ENCODE measurements at regions not wholly inside any gene's neighbourhood (a gene's known extent, or its start where the extent isn't known, plus 50 kb on each side); places are given as distances from the start of the nearest gene placed in this dataset.
"Not testable (repeated sequence)": the region's sequence is repeated elsewhere in the genome, so short reads cannot be mapped to it uniquely, and the experiment has no call there.

DNA sequence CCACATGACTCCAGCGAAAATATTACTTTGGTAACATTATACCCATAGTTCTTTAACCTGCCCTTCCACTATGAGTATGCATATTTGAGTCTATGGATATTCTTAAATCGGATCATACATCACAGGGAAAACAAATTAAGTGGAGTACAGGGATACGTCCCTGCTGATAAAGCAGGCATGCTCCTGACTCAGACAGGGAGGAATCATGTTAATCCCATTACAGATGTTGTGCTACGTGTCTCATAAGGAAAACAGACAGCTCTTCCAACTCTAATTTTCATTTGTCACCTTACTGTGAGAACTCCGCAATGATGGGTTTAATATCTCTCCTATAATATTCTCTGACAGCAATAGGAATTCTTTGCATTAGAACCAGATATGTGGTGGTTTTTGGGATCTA is 469.5 kb upstream of the POM121L12 start:
- Histone ChIP-seq H3K9me3 (no peaks in the 10 kb centered on the region), H3K4me3 (no peak overlapping the region), H3K36me3 (no peaks in the 10 kb centered on the region), H3K27me3 (no peaks in the 10 kb centered on the region), H3K27ac (no peak overlapping the region), H3K4me1 (no peaks in the 10 kb centered on the region)
- ATAC-seq (no peak), DNase-seq (no peak)
- intact Hi-C loops (cut with DNase I), result no loop called here
- TF ChIP-seq, protein P1, sequence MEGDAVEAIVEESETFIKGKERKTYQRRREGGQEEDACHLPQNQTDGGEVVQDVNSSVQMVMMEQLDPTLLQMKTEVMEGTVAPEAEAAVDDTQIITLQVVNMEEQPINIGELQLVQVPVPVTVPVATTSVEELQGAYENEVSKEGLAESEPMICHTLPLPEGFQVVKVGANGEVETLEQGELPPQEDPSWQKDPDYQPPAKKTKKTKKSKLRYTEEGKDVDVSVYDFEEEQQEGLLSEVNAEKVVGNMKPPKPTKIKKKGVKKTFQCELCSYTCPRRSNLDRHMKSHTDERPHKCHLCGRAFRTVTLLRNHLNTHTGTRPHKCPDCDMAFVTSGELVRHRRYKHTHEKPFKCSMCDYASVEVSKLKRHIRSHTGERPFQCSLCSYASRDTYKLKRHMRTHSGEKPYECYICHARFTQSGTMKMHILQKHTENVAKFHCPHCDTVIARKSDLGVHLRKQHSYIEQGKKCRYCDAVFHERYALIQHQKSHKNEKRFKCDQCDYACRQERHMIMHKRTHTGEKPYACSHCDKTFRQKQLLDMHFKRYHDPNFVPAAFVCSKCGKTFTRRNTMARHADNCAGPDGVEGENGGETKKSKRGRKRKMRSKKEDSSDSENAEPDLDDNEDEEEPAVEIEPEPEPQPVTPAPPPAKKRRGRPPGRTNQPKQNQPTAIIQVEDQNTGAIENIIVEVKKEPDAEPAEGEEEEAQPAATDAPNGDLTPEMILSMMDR (IDR thresholded peaks at IDR 0.05), result no peak

DNA sequence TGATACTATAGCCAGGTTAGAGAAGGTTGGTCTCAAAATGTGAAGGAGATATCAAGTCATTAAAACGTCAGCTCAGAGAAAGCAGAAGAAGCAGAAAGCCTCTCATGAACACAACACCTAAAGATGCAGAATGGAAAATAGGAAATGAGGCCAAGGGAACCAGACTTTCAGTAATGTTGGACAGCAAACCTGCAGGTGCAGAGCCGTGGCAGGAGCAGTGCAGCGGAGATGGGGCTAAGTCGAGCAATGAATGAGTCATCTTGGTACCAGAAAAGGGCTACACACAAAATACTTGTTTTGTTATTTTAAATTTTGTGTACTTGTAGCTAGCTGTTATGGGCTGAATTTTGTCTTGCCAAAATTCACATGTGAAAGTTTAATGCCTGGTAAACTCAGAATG is 479.6 kb upstream of the POM121L12 start:
- H3K4me1 ChIP-seq, result no peaks in the 10 kb centered on the region
- no peak overlapping the region for H3K4me3 ChIP-seq
- no peaks in the 10 kb centered on the region for H3K27me3 ChIP-seq
- H3K36me3 ChIP-seq, result no peaks in the 10 kb centered on the region
- DNase-seq (no peak), ATAC-seq (no peak)
- intact Hi-C loops (cut with DNase I), result no loop called here
- no peak overlapping the region for H3K27ac ChIP-seq
- H3K9me3 ChIP-seq, result no peaks in the 10 kb centered on the region
- TF ChIP-seq, protein P1 (IDR thresholded peaks at IDR 0.05), result no peak

DNA sequence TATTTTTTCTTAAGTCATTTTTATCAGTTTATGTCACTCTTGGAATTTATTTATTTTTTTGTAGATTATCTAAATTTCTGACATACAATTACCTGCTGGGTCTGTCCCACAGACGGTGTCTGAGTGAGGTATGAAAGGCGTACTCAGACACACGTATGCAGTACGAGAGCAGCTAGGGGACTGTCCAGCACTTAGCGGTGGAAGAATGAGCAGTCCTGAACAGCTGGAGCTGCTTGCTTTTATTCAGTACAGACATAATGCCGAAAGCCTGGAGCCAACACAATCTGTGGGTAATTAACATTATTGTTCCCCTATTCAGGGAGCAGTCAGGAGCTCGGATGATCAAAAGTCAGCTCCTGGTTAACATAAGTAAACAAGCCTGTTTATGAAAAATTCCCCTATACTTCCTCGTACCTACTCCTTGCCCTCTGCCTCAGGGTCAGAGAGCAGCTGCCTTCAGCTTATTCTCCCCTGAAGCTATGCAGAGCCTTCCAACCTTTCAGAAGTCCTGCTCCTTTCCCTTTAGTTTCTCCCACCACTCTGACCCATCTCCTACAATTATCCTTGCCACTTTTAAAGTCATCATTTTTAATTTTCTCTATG is 488.0 kb upstream of the POM121L12 start:
- Histone ChIP-seq H3K27me3 (no peaks in the 10 kb centered on the region), H3K36me3 (no peaks in the 10 kb centered on the region), H3K9me3 (no peaks in the 10 kb centered on the region), H3K4me1 (no peaks in the 10 kb centered on the region), H3K4me3 (no peak overlapping the region), H3K27ac (no peak overlapping the region)
- DNase-seq (no peak), ATAC-seq (no peak)
- intact Hi-C loops (cut with DNase I), result no loop called here
- TF ChIP-seq, protein P1 (IDR thresholded peaks at IDR 0.05), result no peak

DNA sequence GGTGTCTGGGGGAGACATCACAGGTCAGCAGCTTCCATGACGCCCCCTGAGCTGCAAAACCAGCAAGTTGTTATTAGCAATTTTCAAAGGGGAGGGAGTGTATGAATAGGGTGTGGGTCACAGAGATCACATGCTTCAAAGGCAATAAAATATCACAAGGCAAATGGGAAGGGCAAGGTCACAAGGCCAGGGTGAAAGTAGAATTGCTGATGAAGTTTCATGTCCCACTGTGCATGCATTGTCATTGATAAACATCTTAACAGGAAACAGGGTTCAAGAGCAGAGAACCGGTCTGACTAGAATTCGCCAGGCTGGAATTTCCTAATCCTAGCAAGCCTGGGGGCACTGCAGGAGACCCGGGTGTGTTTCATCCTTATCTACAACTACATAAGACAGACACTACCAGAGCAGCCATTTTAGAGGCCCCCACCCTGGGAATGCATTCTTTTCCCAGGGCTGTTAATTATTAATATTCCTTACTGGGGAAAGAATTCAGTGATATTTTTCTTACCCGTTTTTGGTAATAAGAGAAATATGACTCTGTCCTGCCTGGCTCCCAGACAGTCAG is 494.2 kb upstream of the POM121L12 start:
- H3K9me3 ChIP-seq; H3K4me3 ChIP-seq; H3K36me3 ChIP-seq; ATAC-seq; H3K27ac ChIP-seq; intact Hi-C loops (cut with DNase I); H3K4me1 ChIP-seq; H3K27me3 ChIP-seq; DNase-seq: not testable (repeated sequence)

DNA sequence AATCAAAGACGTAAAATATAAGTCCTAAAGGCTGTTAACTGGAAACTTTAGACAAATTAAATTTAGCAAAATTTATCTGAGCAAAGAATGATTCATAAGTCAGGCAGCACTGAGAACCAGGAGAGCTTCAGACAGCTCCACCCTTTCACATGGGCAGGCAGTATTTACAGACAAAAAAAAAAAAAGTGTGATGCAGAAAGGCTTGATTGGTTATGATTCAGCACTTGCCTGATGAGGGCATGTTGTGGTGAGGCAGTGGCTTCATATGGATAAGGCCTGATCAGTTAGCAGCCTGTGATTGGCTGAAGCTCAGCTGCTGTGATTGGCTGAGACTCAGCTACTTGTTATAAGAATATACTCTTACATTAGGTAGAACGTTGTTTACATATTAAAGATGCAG is 495.4 kb upstream of the POM121L12 start:
- no peak for ATAC-seq
- TF ChIP-seq, protein P1 (IDR thresholded peaks at IDR 0.05), result no peak
- no peaks in the 10 kb centered on the region for H3K27me3 ChIP-seq
- H3K36me3 ChIP-seq, result no peaks in the 10 kb centered on the region
- H3K4me3 ChIP-seq, result no peak overlapping the region
- DNase-seq, result no peak
- intact Hi-C loops (cut with DNase I), result no loop called here
- H3K9me3 ChIP-seq, result no peaks in the 10 kb centered on the region
- H3K4me1 ChIP-seq, result no peaks in the 10 kb centered on the region
- no peak overlapping the region for H3K27ac ChIP-seq

DNA sequence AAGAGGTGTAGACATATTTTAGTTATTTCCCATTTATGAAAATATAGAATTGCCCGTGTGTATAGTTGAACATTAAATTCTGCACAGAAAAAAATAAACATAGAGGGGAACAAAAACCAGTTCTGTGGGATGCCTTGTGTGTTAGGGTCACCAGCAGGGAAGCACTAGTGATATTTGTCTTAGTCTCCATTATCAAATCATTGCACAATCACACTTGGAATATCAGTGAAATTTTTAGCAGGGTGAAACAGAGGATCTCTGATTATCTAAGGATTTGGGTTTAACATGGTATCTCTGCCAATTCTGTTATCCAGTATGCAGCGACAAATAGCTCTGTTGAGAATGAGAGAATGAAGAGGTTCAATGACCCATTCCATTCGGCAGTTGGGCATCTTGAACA is 496.0 kb upstream of the POM121L12 start:
- Histone ChIP-seq H3K9me3 (no peaks in the 10 kb centered on the region), H3K4me1 (no peaks in the 10 kb centered on the region), H3K4me3 (no peak overlapping the region), H3K27me3 (no peaks in the 10 kb centered on the region), H3K27ac (no peak overlapping the region), H3K36me3 (no peaks in the 10 kb centered on the region)
- intact Hi-C loops (cut with DNase I), result no loop called here
- TF ChIP-seq, protein P1 (IDR thresholded peaks at IDR 0.05), result no peak
- DNase-seq (no peak), ATAC-seq (no peak)
